Astrocyte of the spinal cord (primary cell): ENCODE measurements at regions not wholly inside any gene's neighbourhood (a gene's known extent, or its start where the extent isn't known, plus 50 kb on each side); places are given as distances from the start of the nearest gene placed in this dataset.

Source experiments
- DNase-seq: peaks from one replicate; pipeline ENCODE4 v3.0.0; 2011; ENCODE audit warnings: low read depth, low spot score
- H3K4me3 ChIP-seq: 2 replicates; pipeline ENCODE4 v1.5.1; 2011; ENCODE audit warnings: low read depth, mild to moderate bottlenecking, low read length, moderate library complexity
- CTCF ChIP-seq: IDR thresholded peaks from 2 replicates; pipeline ENCODE4 v1.5.1; 2012; ENCODE audit warnings: low read depth, mild to moderate bottlenecking, low read length, inconsistent platforms
- in situ Hi-C: cut with HindIII; loops from 2 replicates; pipeline ENCODE4 v1.10.0; 2017; ENCODE audit warnings: low sequenced_read_pairs

GRCh38 chr15:81751816-81752545 lies 293.8 kb downstream of the MEX3B start:
- H3K4me3 ChIP-seq = no peak overlapping the region
- no peak for DNase-seq
- in situ Hi-C loops = no loop called here
- TF ChIP-seq CTCF = no peak

GRCh38 chr15:81751256-81751655 lies 294.6 kb downstream of the MEX3B start:
- no peak for TF ChIP-seq CTCF
- in situ Hi-C loops = no loop called here
- no peak overlapping the region for H3K4me3 ChIP-seq
- DNase-seq = no peak

- in situ Hi-C loops = no loop called here
- DNase-seq = no peak
- TF ChIP-seq CTCF = no peak
- no peak overlapping the region for H3K4me3 ChIP-seq
These were observed 296.0 kb downstream of the MEX3B start for GRCh38 chr15:81749716-81750375.

- H3K4me3 ChIP-seq = no peak overlapping the region
- no peak for DNase-seq
- no peak for TF ChIP-seq CTCF
- in situ Hi-C loops = no loop called here
These were observed 298.3 kb downstream of the MEX3B start for GRCh38 chr15:81747482-81747881.

GRCh38 chr15:81747026-81747425 lies 298.8 kb downstream of the MEX3B start:
- in situ Hi-C loops = no loop called here
- no peak overlapping the region for H3K4me3 ChIP-seq
- no peak for DNase-seq
- TF ChIP-seq CTCF = no peak

GRCh38 chr15:81744364-81744763 lies 301.5 kb downstream of the MEX3B start:
- no peak for DNase-seq
- in situ Hi-C loops = no loop called here
- TF ChIP-seq CTCF = no peak
- H3K4me3 ChIP-seq = no peak overlapping the region
